AG10803 (cell line): ENCODE measurements at regions not wholly inside any gene's neighbourhood (a gene's known extent, or its start where the extent isn't known, plus 50 kb on each side); places are given as distances from the start of the nearest gene placed in this dataset.

ENCODE experiments used
- DNase-seq: peaks from one replicate; pipeline ENCODE4 v3.0.0; 2010; ENCODE audit warnings: low read depth
- H3K4me3 ChIP-seq: 2 replicates; pipeline ENCODE4 v1.5.1; 2011; ENCODE audit warnings: mild to moderate bottlenecking, low read length, control low read depth
- CTCF ChIP-seq: conservative IDR thresholded peaks from 2 replicates; pipeline ENCODE4 v1.5.1; 2011; ENCODE audit warnings: mild to moderate bottlenecking, low read length, control low read depth, inconsistent platforms

- no peak for TF ChIP-seq CTCF
- no peak for DNase-seq
- no peak overlapping the region for H3K4me3 ChIP-seq
These were observed 153.8 kb downstream of the ATG4C start for GRCh38 chr1:62937634-62938296.

GRCh38 chr1:62941780-62942179 is 157.8 kb downstream of the ATG4C start:
- no peak for DNase-seq
- H3K4me3 ChIP-seq: no peak overlapping the region
- no peak for TF ChIP-seq CTCF

- no peak overlapping the region for H3K4me3 ChIP-seq
- no peak for TF ChIP-seq CTCF
- DNase-seq: no peak
These were observed 162.6 kb downstream of the ATG4C start for GRCh38 chr1:62946511-62946910.

GRCh38 chr1:62951428-62951827 is 167.5 kb downstream of the ATG4C start:
- no peak for DNase-seq
- no peak overlapping the region for H3K4me3 ChIP-seq
- no peak for TF ChIP-seq CTCF

GRCh38 chr1:62952596-62952995 is 168.7 kb downstream of the ATG4C start:
- DNase-seq: no peak
- TF ChIP-seq CTCF: no peak
- H3K4me3 ChIP-seq: no peak overlapping the region

- TF ChIP-seq CTCF: no peak
- no peak overlapping the region for H3K4me3 ChIP-seq
- no peak for DNase-seq
These were observed 169.7 kb downstream of the ATG4C start for GRCh38 chr1:62953633-62954032.

GRCh38 chr1:62954758-62955157 is 170.8 kb downstream of the ATG4C start:
- DNase-seq: no peak
- H3K4me3 ChIP-seq: no peak overlapping the region
- no peak for TF ChIP-seq CTCF
